ENCODE measurements at regions not wholly inside any gene's neighbourhood (a gene's known extent, or its start where the extent isn't known, plus 50 kb on each side); places are given as distances from the start of the nearest gene placed in this dataset.
A peak's percentile ranks its signal among the peaks of the same experiment; 100 is the strongest.

- H3K27ac Mint-ChIP-seq: no peak overlapping the region
- DNase-seq (ENCODE audit: low spot score): no peak
- H3K4me3 Mint-ChIP-seq: no peak overlapping the region
- H3K9me3 Mint-ChIP-seq: no peaks in the 10 kb centered on the region
- no peaks in the 10 kb centered on the region for H3K4me1 Mint-ChIP-seq (ENCODE audit: low read depth)
- peaks cover 4% of the 10 kb centered on the region for H3K27me3 Mint-ChIP-seq (ENCODE audit: low read depth)
- H3K36me3 Mint-ChIP-seq (ENCODE audit: low read depth): no peaks in the 10 kb centered on the region
Measured at GRCh38 chr1:67560580-67561255, 124.3 kb upstream of the GADD45A start.

DNA sequence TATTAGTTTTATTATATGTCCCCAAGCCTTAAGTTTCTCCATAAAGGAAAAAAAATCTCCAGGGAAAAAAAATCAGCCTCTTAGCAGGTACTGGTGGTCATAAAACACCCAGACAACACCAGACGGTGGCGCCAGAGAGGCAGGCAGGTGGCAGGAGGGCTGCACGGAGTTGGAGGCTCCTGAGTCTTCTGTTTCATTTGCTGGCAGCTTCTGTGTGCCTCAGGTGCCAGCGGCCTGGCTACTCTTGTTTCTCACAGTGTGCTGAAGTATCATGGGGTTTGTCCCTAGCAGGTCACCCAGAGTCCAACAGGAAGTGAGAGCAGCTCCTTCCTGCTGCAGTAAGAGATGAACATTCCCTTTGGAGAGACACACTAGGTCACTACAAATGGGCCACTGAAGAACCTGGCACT is 123.3 kb upstream of the GADD45A start:
- H3K27ac Mint-ChIP-seq: no peak overlapping the region

GRCh38 chr1:67563684-67564083 is 121.3 kb upstream of the GADD45A start:
- H3K9me3 Mint-ChIP-seq: no peaks in the 10 kb centered on the region
- peaks cover 3% of the 10 kb centered on the region for H3K27me3 Mint-ChIP-seq (ENCODE audit: low read depth)
- H3K36me3 Mint-ChIP-seq (ENCODE audit: low read depth): no peaks in the 10 kb centered on the region
- no peak for DNase-seq (ENCODE audit: low spot score)
- H3K4me3 Mint-ChIP-seq: no peak overlapping the region
- no peaks in the 10 kb centered on the region for H3K4me1 Mint-ChIP-seq (ENCODE audit: low read depth)
- no peak overlapping the region for H3K27ac Mint-ChIP-seq

More for the DNA sequence above, 123.3 kb upstream of the GADD45A start:
- DNase-seq (ENCODE audit: low spot score): peak; percentile 61
- no peak overlapping the region for H3K4me3 Mint-ChIP-seq
- no peaks in the 10 kb centered on the region for H3K9me3 Mint-ChIP-seq
- H3K36me3 Mint-ChIP-seq (ENCODE audit: low read depth): no peaks in the 10 kb centered on the region
- H3K27me3 Mint-ChIP-seq (ENCODE audit: low read depth): peaks cover 4% of the 10 kb centered on the region
- H3K4me1 Mint-ChIP-seq (ENCODE audit: low read depth): no peaks in the 10 kb centered on the region

- H3K36me3 Mint-ChIP-seq (ENCODE audit: low read depth): no peaks in the 10 kb centered on the region
- no peak overlapping the region for H3K27ac Mint-ChIP-seq
- H3K9me3 Mint-ChIP-seq: no peaks in the 10 kb centered on the region
- no peak for DNase-seq (ENCODE audit: low spot score)
- no peak overlapping the region for H3K4me3 Mint-ChIP-seq
- no peaks in the 10 kb centered on the region for H3K27me3 Mint-ChIP-seq (ENCODE audit: low read depth)
- H3K4me1 Mint-ChIP-seq (ENCODE audit: low read depth): no peaks in the 10 kb centered on the region
Measured at GRCh38 chr1:67564193-67564592, 120.8 kb upstream of the GADD45A start.

- no peak for DNase-seq (ENCODE audit: low spot score)
- no peaks in the 10 kb centered on the region for H3K9me3 Mint-ChIP-seq
- H3K36me3 Mint-ChIP-seq (ENCODE audit: low read depth): no peaks in the 10 kb centered on the region
- H3K27ac Mint-ChIP-seq: no peak overlapping the region
- H3K4me1 Mint-ChIP-seq (ENCODE audit: low read depth): no peaks in the 10 kb centered on the region
- no peak overlapping the region for H3K4me3 Mint-ChIP-seq
- peaks cover 7% of the 10 kb centered on the region for H3K27me3 Mint-ChIP-seq (ENCODE audit: low read depth)
Measured at GRCh38 chr1:67566803-67567377, 118.1 kb upstream of the GADD45A start.

GRCh38 chr1:67570486-67571143 is 114.4 kb upstream of the GADD45A start:
- H3K9me3 Mint-ChIP-seq: no peaks in the 10 kb centered on the region
- no peak for DNase-seq (ENCODE audit: low spot score)
- no peak overlapping the region for H3K4me3 Mint-ChIP-seq
- no peaks in the 10 kb centered on the region for H3K4me1 Mint-ChIP-seq (ENCODE audit: low read depth)
- no peaks in the 10 kb centered on the region for H3K36me3 Mint-ChIP-seq (ENCODE audit: low read depth)
- no peak overlapping the region for H3K27ac Mint-ChIP-seq
- H3K27me3 Mint-ChIP-seq (ENCODE audit: low read depth): peaks cover 7% of the 10 kb centered on the region

DNA sequence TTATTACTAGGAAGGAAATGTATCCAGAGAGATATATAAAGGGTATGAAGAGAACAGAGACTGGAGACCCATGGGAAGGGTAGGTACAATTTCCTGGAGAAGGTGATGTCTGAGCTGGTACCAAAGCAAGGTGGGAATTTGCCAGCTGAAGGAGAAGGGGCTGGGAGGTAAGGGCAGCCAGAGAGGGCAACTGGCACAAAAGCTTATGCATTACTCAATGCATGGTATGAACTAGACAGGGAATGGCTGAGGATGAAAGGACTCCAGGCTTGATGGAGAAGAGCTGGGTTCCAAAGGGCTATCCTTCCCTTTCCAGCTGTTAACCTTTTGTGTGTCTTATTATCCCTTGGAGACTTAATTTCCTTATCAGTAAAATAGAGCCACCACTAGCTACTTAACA is 113.6 kb upstream of the GADD45A start:
- Mint-ChIP-seq H3K36me3 (ENCODE audit: low read depth) (no peaks in the 10 kb centered on the region), H3K27ac (no peak overlapping the region), H3K9me3 (no peaks in the 10 kb centered on the region), H3K4me1 (ENCODE audit: low read depth) (no peaks in the 10 kb centered on the region), H3K27me3 (ENCODE audit: low read depth) (peaks cover 7% of the 10 kb centered on the region), H3K4me3 (no peak overlapping the region)
- DNase-seq (ENCODE audit: low spot score): no peak

DNA sequence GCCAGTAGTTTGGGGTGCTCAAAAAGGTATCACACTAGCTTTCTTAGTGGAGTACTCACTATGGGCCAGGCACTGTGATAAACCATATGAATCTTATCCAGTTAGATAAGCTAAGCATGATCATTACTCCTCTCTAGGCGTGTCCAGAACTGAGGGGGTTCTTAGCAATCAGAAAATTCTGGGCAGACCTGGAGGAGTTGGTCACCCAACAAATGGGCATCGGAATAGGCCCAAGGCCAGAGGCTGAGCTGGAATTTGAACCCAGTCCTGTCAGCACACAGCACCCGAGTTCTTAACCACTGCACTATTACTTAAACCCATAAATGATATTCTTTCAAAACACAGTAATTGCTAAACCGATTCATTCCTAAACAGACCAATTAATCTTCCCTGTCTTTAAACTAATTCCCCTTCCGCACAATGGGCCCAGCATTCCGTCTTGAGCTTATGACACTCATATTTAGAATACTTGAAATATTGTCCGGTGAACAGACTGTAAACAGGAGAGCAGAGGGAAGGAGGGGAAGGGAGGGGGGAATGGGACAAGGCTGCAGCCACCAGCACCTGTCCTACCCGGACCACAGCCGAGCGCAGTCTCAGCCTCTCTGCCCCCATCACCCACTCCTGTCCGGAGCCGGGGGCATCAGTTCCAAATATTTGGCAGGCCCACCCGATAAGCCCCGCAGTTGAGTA is 113.0 kb upstream of the GADD45A start:
- DNase-seq (ENCODE audit: low spot score): no peak
- Mint-ChIP-seq H3K4me1 (ENCODE audit: low read depth) (no peaks in the 10 kb centered on the region), H3K36me3 (ENCODE audit: low read depth) (no peaks in the 10 kb centered on the region), H3K9me3 (no peaks in the 10 kb centered on the region), H3K27me3 (ENCODE audit: low read depth) (peaks cover 7% of the 10 kb centered on the region), H3K4me3 (no peak overlapping the region), H3K27ac (no peak overlapping the region)

- Mint-ChIP-seq H3K4me1 (ENCODE audit: low read depth) (no peaks in the 10 kb centered on the region), H3K4me3 (no peak overlapping the region), H3K36me3 (ENCODE audit: low read depth) (no peaks in the 10 kb centered on the region), H3K27ac (no peak overlapping the region), H3K27me3 (ENCODE audit: low read depth) (peaks cover 7% of the 10 kb centered on the region), H3K9me3 (no peaks in the 10 kb centered on the region)
- DNase-seq (ENCODE audit: low spot score): no peak
Measured at GRCh38 chr1:67572594-67573221, 112.3 kb upstream of the GADD45A start.

- Mint-ChIP-seq H3K27me3 (ENCODE audit: low read depth) (peaks cover 7% of the 10 kb centered on the region), H3K27ac (no peak overlapping the region), H3K9me3 (no peaks in the 10 kb centered on the region), H3K36me3 (ENCODE audit: low read depth) (no peaks in the 10 kb centered on the region), H3K4me1 (ENCODE audit: low read depth) (no peaks in the 10 kb centered on the region), H3K4me3 (no peak overlapping the region)
- no peak for DNase-seq (ENCODE audit: low spot score)
Measured at GRCh38 chr1:67573311-67573872, 111.6 kb upstream of the GADD45A start.

GRCh38 chr1:67574221-67574620 is 110.8 kb upstream of the GADD45A start:
- H3K27me3 Mint-ChIP-seq (ENCODE audit: low read depth): peaks cover 7% of the 10 kb centered on the region
- H3K4me3 Mint-ChIP-seq: no peak overlapping the region
- no peaks in the 10 kb centered on the region for H3K36me3 Mint-ChIP-seq (ENCODE audit: low read depth)
- no peak overlapping the region for H3K27ac Mint-ChIP-seq
- no peaks in the 10 kb centered on the region for H3K4me1 Mint-ChIP-seq (ENCODE audit: low read depth)
- no peaks in the 10 kb centered on the region for H3K9me3 Mint-ChIP-seq
- no peak for DNase-seq (ENCODE audit: low spot score)

DNA sequence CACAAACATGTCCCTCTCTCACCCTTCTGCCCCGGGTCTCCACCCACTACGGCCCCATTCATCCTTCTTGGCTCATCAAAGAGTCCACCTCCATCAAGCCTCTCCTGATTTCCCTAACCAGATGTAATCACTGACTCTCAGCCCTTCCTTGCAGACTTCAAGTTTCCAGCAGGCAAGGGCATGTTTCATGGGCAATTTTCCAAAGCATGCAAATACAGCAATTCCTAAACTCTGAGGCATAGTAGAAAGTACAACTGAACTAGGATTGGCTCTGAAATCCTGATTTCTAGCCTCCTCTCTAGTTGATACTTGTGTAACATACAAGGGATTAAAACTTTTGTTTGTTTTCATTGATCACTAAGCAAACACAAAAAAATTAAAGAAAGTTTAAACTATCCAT is 109.1 kb upstream of the GADD45A start:
- no peaks in the 10 kb centered on the region for H3K36me3 Mint-ChIP-seq (ENCODE audit: low read depth)
- H3K4me3 Mint-ChIP-seq: no peak overlapping the region
- H3K4me1 Mint-ChIP-seq (ENCODE audit: low read depth): no peaks in the 10 kb centered on the region
- H3K9me3 Mint-ChIP-seq: no peaks in the 10 kb centered on the region
- DNase-seq (ENCODE audit: low spot score): no peak
- no peak overlapping the region for H3K27ac Mint-ChIP-seq
- peaks cover 6% of the 10 kb centered on the region for H3K27me3 Mint-ChIP-seq (ENCODE audit: low read depth)

DNA sequence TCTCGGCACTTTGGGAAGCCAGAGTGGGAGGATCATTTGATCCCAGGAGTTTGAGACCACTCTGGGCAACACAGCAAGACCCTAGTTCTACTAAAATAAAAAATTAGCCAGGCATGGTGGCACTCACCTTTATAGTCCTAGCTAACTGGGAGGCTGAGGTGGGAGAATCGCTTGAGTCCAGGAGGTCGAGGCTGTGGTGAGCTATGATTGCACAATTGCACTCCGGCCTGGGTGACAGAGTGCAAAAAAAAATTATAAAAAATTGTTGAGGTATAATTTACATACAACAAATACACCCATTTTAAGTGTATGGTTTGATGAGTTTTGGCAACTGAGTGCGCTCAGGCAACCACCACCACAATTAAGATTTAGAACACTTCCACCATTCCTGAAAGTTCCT is 108.5 kb upstream of the GADD45A start:
- H3K27ac Mint-ChIP-seq: no peak overlapping the region
- H3K4me3 Mint-ChIP-seq: no peak overlapping the region
- no peak for DNase-seq (ENCODE audit: low spot score)
- H3K4me1 Mint-ChIP-seq (ENCODE audit: low read depth): no peaks in the 10 kb centered on the region
- no peaks in the 10 kb centered on the region for H3K27me3 Mint-ChIP-seq (ENCODE audit: low read depth)
- H3K9me3 Mint-ChIP-seq: no peaks in the 10 kb centered on the region
- H3K36me3 Mint-ChIP-seq (ENCODE audit: low read depth): no peaks in the 10 kb centered on the region

All from T-helper 2 cell treated with Interferon-gamma antibody and Interleukin-4, amounts not matched to agents 5 μg/mL and 100 μg/mL, for 36 hours (primary cell).